PC-3 (cell line): ENCODE measurements at regions not wholly inside any gene's neighbourhood (a gene's known extent, or its start where the extent isn't known, plus 50 kb on each side); places are given as distances from the start of the nearest gene placed in this dataset.

Experiments
- ATAC-seq: fragments of 200-7000 bp; cut with Tn5 transposase; 2 replicates; pipeline ENCODE4 v1.9.1; 2020; ENCODE audit warnings: mild to moderate bottlenecking, moderate library complexity
- BruUV-seq: library from RNA; stranded (reverse); fragments of 400-500 nt; replicated peaks from 2 replicates; lab custom pipeline; 2021; lab: Mats Ljungman, UMichigan
- CTCF ChIA-PET: fragments of 300-600 bp; sonication (Branson Sonifier 250); formaldehyde crosslinking; loops from one replicate; lab custom pipeline; 2022; ENCODE audit warnings: antibody characterized with exemption; lab: Charles Lee
- POLR2A ChIA-PET: fragments of 300-600 bp; sonication (Branson Sonifier 250); formaldehyde crosslinking; loops from one replicate; lab custom pipeline; 2022; ENCODE audit warnings: antibody characterized with exemption; ENCODE audit not compliant: unreplicated experiment; lab: Charles Lee
- DNase-seq: peaks from one replicate; pipeline ENCODE4 v3.0.0-alpha.2; 2015
- H2AFZ ChIP-seq: fragments of 300-600 bp; sonication (generic); 2 replicates; pipeline ENCODE4 v1.6.0; 2016; ENCODE audit warnings: antibody characterized with exemption, low read length
- H3F3A ChIP-seq: fragments of 300-600 bp; sonication (generic); one replicate; pipeline ENCODE4 v1.6.0; 2017; ENCODE audit warnings: antibody characterized with exemption, low read length, control low read depth, mild to moderate bottlenecking; ENCODE audit not compliant: unreplicated experiment
- H3K27ac ChIP-seq: fragments of 300-600 bp; sonication (generic); 2 replicates; pipeline ENCODE4 v1.5.1; 2016; ENCODE audit warnings: mild to moderate bottlenecking, low read length
- H3K27me3 ChIP-seq: fragments of 300-600 bp; sonication (generic); 2 replicates; pipeline ENCODE4 v1.6.1; 2016; ENCODE audit warnings: low read length, mixed read lengths
- H3K36me3 ChIP-seq: fragments of 300-600 bp; sonication (generic); 2 replicates; pipeline ENCODE4 v1.6.1; 2016; ENCODE audit warnings: low read depth, mixed run types, low read length, mixed read lengths
- H3K4me1 ChIP-seq: fragments of 300-600 bp; sonication (generic); 2 replicates; pipeline ENCODE4 v1.5.1; 2016; ENCODE audit warnings: low read length; ENCODE audit not compliant: insufficient read depth
- H3K4me2 ChIP-seq: fragments of 300-600 bp; sonication (generic); 2 replicates; pipeline ENCODE4 v1.6.0; 2016; ENCODE audit warnings: low read length
- H3K4me3 ChIP-seq: fragments of 300-600 bp; sonication (generic); 2 replicates; pipeline ENCODE4 v1.5.1; 2016; ENCODE audit warnings: mild to moderate bottlenecking, low read length, mixed read lengths
- H3K79me2 ChIP-seq: fragments of 300-600 bp; sonication (generic); 2 replicates; pipeline ENCODE4 v1.6.1; 2017; ENCODE audit warnings: low read length, mixed read lengths
- H3K9ac ChIP-seq: fragments of 300-600 bp; sonication (generic); 2 replicates; pipeline ENCODE4 v1.6.0; 2016; ENCODE audit warnings: mild to moderate bottlenecking, low read length
- H3K9me2 ChIP-seq: fragments of 300-600 bp; sonication (generic); replicated peaks from 2 replicates; pipeline ENCODE4 v1.6.1; 2016; ENCODE audit warnings: mixed run types, low read length, mixed read lengths
- H3K9me3 ChIP-seq: fragments of 300-600 bp; sonication (generic); 2 replicates; pipeline ENCODE4 v1.6.1; 2016; ENCODE audit warnings: low read length, mixed read lengths
- H4K20me1 ChIP-seq: fragments of 300-600 bp; sonication (generic); 2 replicates; pipeline ENCODE4 v1.6.1; 2016; ENCODE audit warnings: low read length, mixed read lengths
- CTCF ChIP-seq: fragments of 300-600 bp; sonication (generic); conservative IDR thresholded peaks from 2 replicates; pipeline ENCODE4 v1.5.1; 2017; ENCODE audit warnings: antibody characterized with exemption, low read depth, mild to moderate bottlenecking, low read length
- EZH2 ChIP-seq: fragments of 300-600 bp; sonication (generic); IDR thresholded peaks from one replicate; pipeline ENCODE4 v1.6.1; 2017; ENCODE audit warnings: antibody characterized with exemption, mild to moderate bottlenecking, low read length; ENCODE audit not compliant: unreplicated experiment
- EZH2phosphoT487 ChIP-seq: fragments of 300-600 bp; sonication (generic); IDR thresholded peaks from 2 replicates; pipeline ENCODE4 v1.6.1; 2018; ENCODE audit warnings: mild to moderate bottlenecking, antibody characterized with exemption, low read length, borderline replicate concordance
- intact Hi-C: fragments of 100-400 bp; cut with micrococcal nuclease; formaldehyde crosslinking; loops from 2 replicates; pipeline ENCODE4 v1.9.0; 2023

DNA sequence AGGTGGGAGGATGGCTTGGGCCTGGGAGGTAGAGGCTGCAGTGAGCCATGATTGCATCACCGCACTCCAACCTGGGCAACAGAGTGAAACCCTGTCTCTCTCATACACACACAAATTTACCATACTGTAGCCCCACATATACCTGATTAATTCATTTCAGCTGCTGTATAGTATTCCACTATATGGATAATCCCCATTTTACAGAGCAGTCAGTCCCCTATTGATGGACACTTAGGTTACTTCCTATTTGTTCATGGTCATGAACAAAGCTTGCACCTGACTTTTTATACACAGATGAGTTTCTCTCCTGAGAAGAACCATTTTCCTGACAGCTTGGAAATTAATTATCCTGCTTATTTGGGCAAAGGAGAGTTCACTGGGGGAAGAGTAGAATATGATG, 59.2 kb downstream of the EMX2 start:
- Histone ChIP-seq H3K27me3 (no peaks in the 10 kb centered on the region), H3K36me3 (no peaks in the 10 kb centered on the region), H3K9me2 (no peaks in the 10 kb centered on the region), H3F3A (no peaks in the 10 kb centered on the region), H3K79me2 (no peaks in the 10 kb centered on the region), H3K27ac (no peak overlapping the region), H4K20me1 (no peaks in the 10 kb centered on the region), H2AFZ (no peak overlapping the region), H3K4me1 (peaks cover 9% of the 10 kb centered on the region), H3K4me3 (no peak overlapping the region), H3K9me3 (no peaks in the 10 kb centered on the region), H3K4me2 (no peak overlapping the region), H3K9ac (no peak overlapping the region)
- ATAC-seq: no peak
- no peak for TF ChIP-seq EZH2
- no peak for TF ChIP-seq EZH2phosphoT487
- TF ChIP-seq CTCF: no peak
- no peak for DNase-seq
- no TSS peak for BruUV-seq
- POLR2A ChIA-PET: no interaction called here
- CTCF ChIA-PET: no interaction called here
- intact Hi-C loops: no loop called here

- no peaks in the 10 kb centered on the region for H3F3A ChIP-seq
- H3K4me1 ChIP-seq: no peaks in the 10 kb centered on the region
- no peaks in the 10 kb centered on the region for H3K9me2 ChIP-seq
- H3K9ac ChIP-seq: no peak overlapping the region
- ChIA-PET POLR2A (no interaction called here), CTCF (no interaction called here)
- intact Hi-C loops: no loop called here
- H2AFZ ChIP-seq: no peak overlapping the region
- no peaks in the 10 kb centered on the region for H3K79me2 ChIP-seq
- H3K4me3 ChIP-seq: no peak overlapping the region
- TF ChIP-seq EZH2phosphoT487: no peak
- TF ChIP-seq CTCF: no peak
- no peak for TF ChIP-seq EZH2
- DNase-seq (no peak), ATAC-seq (no peak)
- no peaks in the 10 kb centered on the region for H4K20me1 ChIP-seq
- BruUV-seq: no TSS peak
- H3K27me3 ChIP-seq: no peaks in the 10 kb centered on the region
- no peak overlapping the region for H3K27ac ChIP-seq
- no peaks in the 10 kb centered on the region for H3K9me3 ChIP-seq
- no peaks in the 10 kb centered on the region for H3K36me3 ChIP-seq
- no peak overlapping the region for H3K4me2 ChIP-seq
These were observed 60.5 kb downstream of the EMX2 start for GRCh38 chr10:117603081-117603480.

DNA sequence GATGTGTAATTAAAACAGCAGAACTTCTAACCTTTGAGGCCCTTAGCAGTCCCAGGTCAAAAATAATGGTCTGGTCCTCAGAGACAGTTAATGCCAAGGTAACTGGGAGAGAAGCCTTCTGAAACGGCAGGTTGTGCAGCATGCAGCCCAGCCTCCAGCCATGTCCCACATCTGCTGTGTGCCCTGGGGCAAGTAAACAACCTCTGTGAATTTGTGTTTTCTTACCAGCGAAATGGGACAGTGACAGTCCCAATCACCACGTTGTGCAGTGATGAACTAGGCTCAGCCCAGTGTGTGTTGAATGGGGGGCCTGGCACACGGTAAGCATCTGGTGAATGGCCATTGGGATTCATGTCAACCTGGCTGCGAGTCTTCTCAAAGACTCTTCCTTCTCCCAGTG, 61.2 kb downstream of the EMX2 start:
- Histone ChIP-seq H3K9me3 (no peaks in the 10 kb centered on the region), H3K4me3 (no peak overlapping the region), H3K4me2 (no peak overlapping the region), H2AFZ (no peak overlapping the region), H3K27ac (no peak overlapping the region), H3F3A (no peaks in the 10 kb centered on the region), H3K79me2 (no peaks in the 10 kb centered on the region), H3K27me3 (no peaks in the 10 kb centered on the region), H3K9ac (no peak overlapping the region), H3K4me1 (peaks cover 4% of the 10 kb centered on the region), H3K9me2 (no peaks in the 10 kb centered on the region), H4K20me1 (no peaks in the 10 kb centered on the region), H3K36me3 (no peaks in the 10 kb centered on the region)
- ATAC-seq: no peak
- BruUV-seq: no TSS peak
- ChIA-PET CTCF (no interaction called here), POLR2A (no interaction called here)
- TF ChIP-seq EZH2phosphoT487 (no peak), CTCF (no peak), EZH2 (no peak)
- intact Hi-C loops: no loop called here
- DNase-seq: no peak
